ENCODE measurements at regions not wholly inside any gene's neighbourhood (a gene's known extent, or its start where the extent isn't known, plus 50 kb on each side); places are given as distances from the start of the nearest gene placed in this dataset.

DNA sequence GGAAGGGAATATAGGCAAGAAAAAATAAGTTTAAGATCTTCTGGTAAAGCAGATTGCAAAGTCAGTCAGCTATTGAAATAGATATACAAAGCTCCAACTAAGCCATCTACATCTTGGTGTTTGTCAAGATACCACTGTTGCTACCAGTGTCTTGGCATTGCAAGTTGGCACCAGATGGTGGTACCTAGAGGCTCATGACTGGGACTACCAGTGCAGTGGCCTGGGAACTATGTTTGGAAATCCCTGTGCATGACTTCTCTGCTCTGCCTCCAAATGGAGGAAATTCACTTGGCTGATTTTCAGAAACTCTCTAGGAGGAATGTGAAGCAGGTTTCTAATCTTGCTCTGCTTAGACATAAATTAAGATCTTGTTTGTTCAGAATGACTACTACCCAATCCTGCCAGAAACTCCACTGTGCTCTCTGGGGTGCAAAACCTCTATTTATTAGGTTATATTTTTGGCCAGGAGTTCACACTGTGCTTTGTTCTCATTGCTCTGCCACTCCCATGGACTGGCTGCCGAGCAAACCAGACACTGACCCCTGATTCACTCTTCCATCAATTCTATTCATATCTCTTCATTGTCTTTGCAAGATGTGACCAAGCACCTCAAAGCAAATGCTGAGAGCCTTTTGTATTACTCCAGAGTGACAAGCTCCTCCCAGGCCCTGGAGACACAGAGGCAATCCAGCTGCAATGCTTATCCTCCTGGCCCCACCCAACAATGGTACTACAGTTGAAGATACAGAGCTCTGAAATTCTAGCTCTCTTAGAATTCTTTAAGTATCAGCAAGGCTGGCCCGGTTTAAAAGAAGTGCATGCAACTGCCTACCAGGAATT is 272.3 kb upstream of the FGF16 start:
- Histone ChIP-seq H3K9me3 (ENCODE audit: insufficient read depth, low read length) (no peaks in the 10 kb centered on the region), H3K4me3 (ENCODE audit: low read length) (no peak overlapping the region), H3K36me3 (replicated peaks; ENCODE audit: low read depth, low read length) (no peaks in the 10 kb centered on the region), H4K20me1 (ENCODE audit: insufficient read depth, low read length) (no peaks in the 10 kb centered on the region), H2AFZ (ENCODE audit: low read depth, low read length) (no peak overlapping the region), H3K9ac (ENCODE audit: low read length) (no peak overlapping the region), H3K27me3 (ENCODE audit: low read depth, low read length) (no peaks in the 10 kb centered on the region), H3K4me1 (ENCODE audit: low read length) (peaks cover 9% of the 10 kb centered on the region; the same call in 1 of the 2 replicates), H3K79me2 (ENCODE audit: low read length) (no peaks in the 10 kb centered on the region), H3K4me2 (ENCODE audit: low read length) (no peak overlapping the region), H3K27ac (ENCODE audit: low read length) (no peak overlapping the region)
- TF ChIP-seq, protein P1, sequence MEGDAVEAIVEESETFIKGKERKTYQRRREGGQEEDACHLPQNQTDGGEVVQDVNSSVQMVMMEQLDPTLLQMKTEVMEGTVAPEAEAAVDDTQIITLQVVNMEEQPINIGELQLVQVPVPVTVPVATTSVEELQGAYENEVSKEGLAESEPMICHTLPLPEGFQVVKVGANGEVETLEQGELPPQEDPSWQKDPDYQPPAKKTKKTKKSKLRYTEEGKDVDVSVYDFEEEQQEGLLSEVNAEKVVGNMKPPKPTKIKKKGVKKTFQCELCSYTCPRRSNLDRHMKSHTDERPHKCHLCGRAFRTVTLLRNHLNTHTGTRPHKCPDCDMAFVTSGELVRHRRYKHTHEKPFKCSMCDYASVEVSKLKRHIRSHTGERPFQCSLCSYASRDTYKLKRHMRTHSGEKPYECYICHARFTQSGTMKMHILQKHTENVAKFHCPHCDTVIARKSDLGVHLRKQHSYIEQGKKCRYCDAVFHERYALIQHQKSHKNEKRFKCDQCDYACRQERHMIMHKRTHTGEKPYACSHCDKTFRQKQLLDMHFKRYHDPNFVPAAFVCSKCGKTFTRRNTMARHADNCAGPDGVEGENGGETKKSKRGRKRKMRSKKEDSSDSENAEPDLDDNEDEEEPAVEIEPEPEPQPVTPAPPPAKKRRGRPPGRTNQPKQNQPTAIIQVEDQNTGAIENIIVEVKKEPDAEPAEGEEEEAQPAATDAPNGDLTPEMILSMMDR (IDR thresholded peaks at IDR 0.05; ENCODE audit: low read depth, low read length): no peak

GRCh38 chrX:77200663-77201062 is 246.5 kb upstream of the FGF16 start:
- H2AFZ ChIP-seq (ENCODE audit: low read depth, low read length): no peak overlapping the region
- H3K9me3 ChIP-seq (ENCODE audit: insufficient read depth, low read length): no peaks in the 10 kb centered on the region
- H3K27me3 ChIP-seq (ENCODE audit: low read depth, low read length): no peaks in the 10 kb centered on the region
- no peak overlapping the region for H3K4me2 ChIP-seq (ENCODE audit: low read length)
- H3K9ac ChIP-seq (ENCODE audit: low read length): no peak overlapping the region
- H3K36me3 ChIP-seq (replicated peaks; ENCODE audit: low read depth, low read length): no peaks in the 10 kb centered on the region
- no peaks in the 10 kb centered on the region for H3K4me1 ChIP-seq (ENCODE audit: low read length)
- no peak for TF ChIP-seq EZH2phosphoT487 (IDR thresholded peaks at IDR 0.05; ENCODE audit: low read depth)
- TF ChIP-seq, protein P1 (IDR thresholded peaks at IDR 0.05; ENCODE audit: low read depth, low read length): no peak
- H3K4me3 ChIP-seq (ENCODE audit: low read length): no peak overlapping the region
- no peak overlapping the region for H3K27ac ChIP-seq (ENCODE audit: low read length)
- no peaks in the 10 kb centered on the region for H4K20me1 ChIP-seq (ENCODE audit: insufficient read depth, low read length)
- no peaks in the 10 kb centered on the region for H3K79me2 ChIP-seq (ENCODE audit: low read length)

DNA sequence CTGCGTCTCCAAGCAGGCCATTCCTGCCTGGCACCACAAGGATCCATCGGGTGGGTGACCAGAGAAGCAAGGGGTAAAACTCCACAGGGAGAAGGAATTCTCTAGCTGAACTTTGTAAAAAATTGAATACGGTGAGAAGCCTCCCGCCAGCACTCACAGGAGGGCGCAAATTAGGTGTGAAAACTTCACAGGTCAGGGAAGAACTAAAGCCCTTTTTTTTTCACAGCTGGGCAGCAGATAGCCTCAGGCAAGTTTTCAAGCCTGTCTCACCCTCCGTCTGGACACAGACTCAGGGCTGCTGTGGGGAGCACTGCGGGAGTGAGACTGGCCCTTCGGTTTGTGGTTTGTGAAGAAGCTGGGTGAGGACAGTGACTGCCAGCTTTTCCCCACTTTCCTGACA is 224.1 kb upstream of the FGF16 start:
- H2AFZ ChIP-seq (ENCODE audit: low read depth, low read length): no peak overlapping the region
- H3K9me3 ChIP-seq (ENCODE audit: insufficient read depth, low read length): no peaks in the 10 kb centered on the region
- no peaks in the 10 kb centered on the region for H4K20me1 ChIP-seq (ENCODE audit: insufficient read depth, low read length)
- H3K27ac ChIP-seq (ENCODE audit: low read length): no peak overlapping the region
- TF ChIP-seq, protein P1 (IDR thresholded peaks at IDR 0.05; ENCODE audit: low read depth, low read length): no peak
- no peak for TF ChIP-seq EZH2phosphoT487 (IDR thresholded peaks at IDR 0.05; ENCODE audit: low read depth)
- no peak overlapping the region for H3K4me2 ChIP-seq (ENCODE audit: low read length)
- H3K27me3 ChIP-seq (ENCODE audit: low read depth, low read length): no peaks in the 10 kb centered on the region
- no peaks in the 10 kb centered on the region for H3K36me3 ChIP-seq (replicated peaks; ENCODE audit: low read depth, low read length)
- no peaks in the 10 kb centered on the region for H3K4me1 ChIP-seq (ENCODE audit: low read length)
- H3K4me3 ChIP-seq (ENCODE audit: low read length): no peak overlapping the region
- no peaks in the 10 kb centered on the region for H3K79me2 ChIP-seq (ENCODE audit: low read length)
- H3K9ac ChIP-seq (ENCODE audit: low read length): no peak overlapping the region

- no peak overlapping the region for H3K4me3 ChIP-seq (ENCODE audit: low read length)
- H3K9ac ChIP-seq (ENCODE audit: low read length): no peak overlapping the region
- H3K4me1 ChIP-seq (ENCODE audit: low read length): no peaks in the 10 kb centered on the region
- no peak overlapping the region for H3K4me2 ChIP-seq (ENCODE audit: low read length)
- H3K27me3 ChIP-seq (ENCODE audit: low read depth, low read length): no peaks in the 10 kb centered on the region
- no peaks in the 10 kb centered on the region for H3K79me2 ChIP-seq (ENCODE audit: low read length)
- H3K27ac ChIP-seq (ENCODE audit: low read length): no peak overlapping the region
- no peak for TF ChIP-seq EZH2phosphoT487 (IDR thresholded peaks at IDR 0.05; ENCODE audit: low read depth)
- TF ChIP-seq, protein P1 (IDR thresholded peaks at IDR 0.05; ENCODE audit: low read depth, low read length): no peak
- no peaks in the 10 kb centered on the region for H3K36me3 ChIP-seq (replicated peaks; ENCODE audit: low read depth, low read length)
- no peaks in the 10 kb centered on the region for H3K9me3 ChIP-seq (ENCODE audit: insufficient read depth, low read length)
- no peak overlapping the region for H2AFZ ChIP-seq (ENCODE audit: low read depth, low read length)
- H4K20me1 ChIP-seq (ENCODE audit: insufficient read depth, low read length): no peaks in the 10 kb centered on the region
Observed at GRCh38 chrX:77264490-77264889, 182.7 kb upstream of the FGF16 start.

Data from OCI-LY3 (cell line).